Right forelimb (tissue), 1 donor: ENCODE measurements at regions not wholly inside any gene's neighbourhood (a gene's known extent, or its start where the extent isn't known, plus 50 kb on each side); places are given as distances from the start of the nearest gene placed in this dataset.
"Not testable (repeated sequence)": the region's sequence is repeated elsewhere in the genome, so short reads cannot be mapped to it uniquely, and the experiment has no call there.

ENCODE experiments used
- DNase-seq: peaks from one replicate; pipeline ENCODE4 v3.0.0-alpha.2; 2018

DNA sequence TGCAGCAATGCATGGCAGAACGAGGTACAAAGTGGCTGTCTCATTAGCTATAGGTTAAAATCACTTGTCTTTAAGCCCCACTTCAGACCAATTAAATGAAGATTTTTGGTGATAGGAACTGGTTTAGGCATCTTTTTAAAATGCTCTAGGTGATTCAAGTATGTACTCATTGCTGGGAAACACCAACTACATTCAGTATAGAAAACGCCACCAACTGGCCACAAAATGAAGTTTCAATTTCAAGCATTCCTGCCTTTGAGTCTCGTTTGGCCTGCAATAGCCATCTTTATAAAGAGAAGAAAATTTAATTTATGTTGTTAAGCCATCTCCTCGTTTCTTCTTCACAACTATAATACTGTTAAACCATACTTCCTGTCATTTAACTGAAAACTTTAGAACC lies 587.9 kb downstream of the GBE1 start:
- no peak for DNase-seq

DNA sequence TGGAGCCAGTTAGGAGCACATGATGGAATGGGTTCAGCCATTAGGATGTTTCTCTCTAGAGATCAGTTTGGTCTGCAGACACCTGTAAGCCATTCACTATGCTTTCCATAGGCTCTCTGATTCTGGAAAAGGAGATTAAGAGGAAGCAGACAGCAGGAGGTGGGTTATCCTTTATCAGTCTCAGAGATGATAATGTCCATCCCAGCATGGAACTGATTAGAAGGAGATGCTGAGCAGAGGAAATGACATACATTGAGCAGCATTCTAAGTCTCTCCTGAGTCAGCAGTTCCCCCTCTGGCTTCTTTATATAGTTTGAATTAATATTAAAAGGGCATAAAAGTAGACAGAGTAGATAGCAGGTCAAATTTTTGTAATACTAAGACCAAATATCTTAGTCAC lies 591.1 kb downstream of the GBE1 start:
- DNase-seq, result no peak

DNA sequence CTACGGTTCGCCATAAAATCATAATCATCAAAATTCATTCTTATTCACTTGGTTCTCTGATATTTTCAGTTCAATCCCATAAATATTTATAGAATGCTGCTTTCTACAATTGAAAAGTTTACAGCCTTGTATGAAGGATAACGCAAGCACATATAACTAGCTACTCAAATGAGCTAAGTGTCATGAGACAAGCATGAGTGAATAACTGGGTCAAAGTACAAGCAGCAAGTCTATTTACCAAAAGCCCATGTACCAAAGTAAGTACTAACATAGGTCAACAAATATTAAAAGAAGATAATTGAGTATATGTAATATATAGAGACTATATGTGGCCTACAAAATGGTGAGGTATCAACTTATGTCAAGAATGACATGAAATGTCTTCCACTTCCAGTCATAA lies 596.6 kb downstream of the GBE1 start:
- no peak for DNase-seq

DNA sequence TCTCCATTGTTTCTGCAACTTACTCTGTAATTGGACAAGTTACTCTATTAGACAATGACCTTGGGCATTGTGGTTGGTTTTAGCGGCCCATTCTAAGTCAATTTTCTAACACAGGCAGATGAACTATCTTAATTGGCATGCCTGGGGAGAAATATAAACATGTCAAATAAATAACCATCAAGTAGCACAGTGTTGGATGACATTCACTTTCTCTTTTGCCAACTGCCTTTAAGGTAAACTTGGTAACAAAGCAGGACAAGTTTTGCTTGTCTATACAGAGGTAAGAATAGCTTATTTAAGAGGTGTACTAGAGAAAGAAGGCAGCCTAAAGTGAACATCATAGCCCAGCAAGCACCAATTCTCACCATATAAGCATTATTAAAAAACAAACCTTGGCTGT lies 599.6 kb downstream of the GBE1 start:
- no peak for DNase-seq

DNA sequence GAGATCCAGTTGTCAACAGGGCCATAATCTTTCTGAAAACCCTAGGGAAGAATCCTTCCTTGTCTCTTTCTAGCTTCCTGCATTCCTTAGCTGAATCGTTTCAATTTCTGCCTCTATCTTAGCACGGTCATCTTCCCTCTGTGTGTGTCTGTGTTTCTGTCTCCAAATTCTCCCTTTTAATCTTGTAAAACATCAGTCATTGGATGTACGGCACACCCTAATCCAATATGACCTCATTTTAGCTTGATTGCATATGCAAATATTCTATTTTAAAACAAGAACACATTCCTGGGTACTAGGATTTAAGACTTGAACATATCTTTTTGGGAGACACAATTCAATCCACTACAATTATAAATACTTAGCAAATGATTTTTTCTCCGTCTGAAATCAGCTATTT lies 600.3 kb downstream of the GBE1 start:
- no peak for DNase-seq

DNA sequence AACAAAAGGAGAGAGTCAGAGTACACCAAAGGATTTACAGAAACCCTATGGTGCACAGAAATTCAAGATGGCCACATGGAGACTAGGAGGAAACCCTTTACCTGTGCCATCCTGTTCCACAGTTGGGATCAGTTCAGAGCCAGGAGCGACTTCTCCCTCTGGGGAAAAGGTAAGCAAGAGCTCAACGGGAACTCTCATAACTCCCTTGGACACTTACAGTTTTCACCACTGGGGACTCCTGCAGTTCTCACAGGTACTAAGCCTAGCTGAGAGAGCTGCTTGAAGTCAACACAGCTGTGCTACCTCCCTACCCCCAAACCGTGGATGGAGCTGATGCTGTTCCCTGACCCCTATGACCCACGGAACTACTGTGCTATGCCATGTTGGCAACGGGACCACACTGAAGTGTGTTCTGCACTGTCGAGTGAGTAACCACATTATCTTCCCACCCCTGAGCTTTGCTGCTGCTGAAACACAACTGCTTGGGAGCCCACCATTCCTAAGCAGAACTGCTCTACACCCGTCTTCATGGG lies 606.8 kb downstream of the GBE1 start:
- DNase-seq, result no peak

DNA sequence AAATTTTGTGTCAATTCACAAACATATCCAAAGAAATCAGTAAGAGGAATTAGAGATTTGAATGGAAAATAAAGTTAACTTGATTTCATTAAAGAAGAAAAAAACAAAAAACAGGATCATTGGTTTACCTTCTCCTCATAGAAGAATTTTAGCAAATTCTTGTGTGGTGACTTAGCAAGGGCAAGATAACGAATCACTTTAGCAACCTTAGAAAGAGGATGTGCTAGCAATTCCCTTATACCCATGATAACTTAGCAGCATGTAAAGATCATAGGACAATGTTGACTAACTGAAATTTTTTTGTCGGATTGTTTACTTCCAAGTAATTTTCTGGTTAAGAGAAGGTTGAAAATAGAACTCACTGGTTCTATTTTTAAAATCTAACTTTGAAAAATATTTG lies 609.3 kb downstream of the GBE1 start:
- no peak for DNase-seq

DNA sequence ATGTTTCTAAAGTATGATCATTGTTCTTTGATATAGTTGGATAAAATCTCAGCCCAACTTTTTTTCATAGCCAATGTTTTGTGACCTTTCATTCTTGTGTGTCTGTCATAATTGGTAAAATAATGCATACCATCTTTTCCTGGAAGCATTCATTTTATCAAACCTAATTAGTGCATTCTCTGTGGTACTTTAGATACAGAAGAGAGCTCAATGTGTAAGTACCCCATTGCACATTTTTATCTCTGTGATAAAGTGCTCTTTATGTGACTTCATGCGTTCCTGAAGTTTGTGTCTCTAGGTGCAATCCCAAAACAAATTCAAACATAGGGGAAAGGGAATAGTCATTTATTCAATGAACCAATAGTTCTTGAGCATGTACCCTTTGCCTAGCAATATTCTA lies 628.5 kb downstream of the GBE1 start:
- no peak for DNase-seq

DNA sequence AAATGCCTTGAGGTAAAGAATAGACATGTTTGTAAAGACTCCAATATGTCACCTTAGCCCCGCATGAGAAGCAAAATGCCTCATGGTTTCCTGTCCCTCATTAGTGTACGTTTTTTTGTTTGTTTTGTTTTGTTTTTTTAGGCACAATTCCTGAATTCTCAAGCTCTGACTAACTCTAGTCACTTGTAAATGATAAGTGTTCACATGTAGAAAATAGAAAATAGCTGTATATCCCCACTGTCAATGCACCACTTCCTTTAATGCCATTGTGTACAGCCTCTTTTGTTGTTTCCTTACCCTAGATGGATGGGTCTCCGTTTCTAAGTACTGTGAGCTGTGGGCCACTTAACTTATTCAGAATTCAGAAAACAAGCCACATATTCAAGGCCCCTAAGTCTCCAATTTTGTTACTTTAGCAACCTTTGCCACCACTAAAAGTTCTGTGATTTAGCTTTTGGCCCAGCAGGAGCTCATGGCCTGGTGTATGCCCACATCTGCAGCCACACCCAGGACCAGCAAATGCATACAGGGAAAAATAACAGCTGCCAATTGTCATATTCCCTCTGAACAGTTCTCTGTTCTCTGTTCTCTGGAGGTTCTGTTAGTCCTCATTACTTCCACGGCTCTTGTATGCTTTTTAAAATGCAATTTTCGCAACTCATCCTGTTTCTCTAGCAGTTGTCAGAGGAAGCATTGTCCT lies 655.5 kb downstream of the GBE1 start:
- no peak for DNase-seq

DNA sequence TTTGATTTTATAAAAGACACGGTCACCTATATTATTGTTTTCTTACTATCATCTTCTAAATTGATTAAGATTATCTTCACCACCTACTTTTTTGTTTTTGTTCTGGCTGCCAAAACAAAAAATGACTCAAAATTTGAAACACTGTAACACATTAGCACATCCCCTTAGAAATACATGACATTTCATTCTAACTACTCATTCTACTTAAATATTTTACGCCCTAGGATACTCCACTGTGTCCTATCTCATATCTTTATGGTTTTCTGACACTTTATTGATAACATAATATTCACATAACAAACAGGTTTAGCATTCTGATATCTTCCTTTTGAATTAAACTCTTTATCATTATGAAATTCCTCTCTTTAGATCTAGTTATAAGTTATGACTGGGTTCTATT lies 656.2 kb downstream of the GBE1 start:
- DNase-seq, result no peak

DNA sequence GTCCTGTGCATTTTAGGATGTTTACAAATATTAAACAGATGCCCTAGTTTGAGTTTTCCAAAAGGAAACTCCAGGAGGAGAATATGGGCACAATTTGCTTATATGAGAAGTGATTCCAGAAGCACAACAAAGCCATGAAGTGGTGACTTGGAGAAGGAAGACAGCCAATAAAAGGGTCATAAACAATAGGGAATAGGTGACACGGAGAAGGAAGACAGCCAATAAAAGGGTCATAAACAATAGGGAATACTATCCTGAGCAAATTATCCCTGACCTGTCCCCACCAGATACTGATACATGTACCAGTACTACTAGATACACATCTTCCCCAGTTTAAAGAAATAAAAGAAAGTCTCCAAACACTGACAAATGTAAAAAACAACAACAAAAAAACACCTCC lies 663.6 kb downstream of the GBE1 start:
- no peak for DNase-seq

DNA sequence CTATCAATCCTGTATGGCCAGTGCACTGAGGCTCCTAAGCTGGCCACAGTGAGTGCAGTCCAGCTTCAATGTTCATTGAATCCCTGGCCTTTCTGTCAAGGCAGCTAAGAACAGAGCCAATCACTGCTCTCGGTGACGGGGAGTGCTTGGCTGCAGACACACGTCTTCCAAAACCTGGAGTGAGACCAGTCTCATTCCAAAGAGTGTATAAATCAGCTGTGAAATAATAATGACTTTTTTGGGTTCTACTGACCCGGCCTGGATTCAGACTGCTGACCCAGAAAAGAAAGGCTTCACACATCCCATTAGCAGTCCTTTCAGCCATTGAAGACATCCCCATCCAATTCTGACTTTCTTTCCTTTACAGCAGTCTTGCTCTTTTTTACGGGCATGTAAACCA lies 665.5 kb downstream of the GBE1 start:
- DNase-seq, result no peak

DNA sequence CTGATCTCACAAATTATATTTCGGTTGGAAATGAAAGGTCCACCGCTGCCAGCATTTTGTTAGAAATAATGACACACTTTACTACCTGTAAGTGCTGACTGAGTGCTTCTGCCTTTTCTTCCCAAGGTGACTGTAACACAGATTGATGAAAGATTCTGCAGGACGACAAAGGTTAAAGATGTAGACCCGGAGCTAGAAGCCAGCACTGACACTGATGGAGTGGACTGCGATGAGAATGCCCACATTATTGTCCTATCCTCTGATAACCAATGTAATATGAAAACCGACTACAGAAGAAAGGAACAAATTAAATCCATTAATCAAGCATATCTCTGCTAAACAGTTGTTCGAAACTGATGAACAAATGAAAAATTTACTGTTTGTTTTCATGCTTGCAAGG lies 666.5 kb downstream of the GBE1 start:
- DNase-seq, result no peak

DNA sequence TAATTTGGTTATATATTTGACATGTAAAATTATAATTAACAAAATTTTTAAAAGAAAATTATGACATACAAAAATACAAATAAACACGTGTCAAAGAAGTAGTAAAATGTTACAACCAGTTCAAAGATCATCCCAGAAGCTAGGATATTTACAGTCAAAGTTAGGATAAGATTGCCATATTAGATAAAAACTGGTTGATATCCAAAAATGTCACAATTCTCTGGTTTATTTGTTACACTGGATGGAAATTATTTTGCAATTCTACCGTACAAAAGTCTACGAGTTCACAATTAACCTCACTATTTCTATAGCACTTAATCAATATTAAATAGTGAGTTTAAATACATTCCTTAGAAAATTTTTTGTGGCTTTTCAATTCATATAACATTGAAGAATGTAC lies 673.8 kb downstream of the GBE1 start:
- no peak for DNase-seq

DNA sequence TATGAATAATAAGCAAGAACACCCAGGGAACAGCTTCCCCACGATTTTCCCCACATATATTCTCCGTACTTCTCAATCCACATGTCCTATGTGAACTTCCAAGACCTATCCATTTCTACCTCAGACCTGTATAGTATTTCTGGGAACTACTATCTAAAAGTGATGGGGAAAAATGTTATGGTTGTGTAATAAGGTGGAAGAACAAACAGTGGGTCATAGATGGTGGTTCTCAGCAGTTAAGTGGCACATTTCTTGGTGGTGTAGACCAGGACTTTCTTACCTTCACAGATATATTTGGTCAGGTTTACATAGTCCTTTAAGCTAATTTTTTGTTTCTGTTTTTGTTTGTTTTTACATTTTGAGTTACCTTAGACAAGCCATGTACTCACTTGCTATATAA lies 675.1 kb downstream of the GBE1 start:
- no peak for DNase-seq

DNA sequence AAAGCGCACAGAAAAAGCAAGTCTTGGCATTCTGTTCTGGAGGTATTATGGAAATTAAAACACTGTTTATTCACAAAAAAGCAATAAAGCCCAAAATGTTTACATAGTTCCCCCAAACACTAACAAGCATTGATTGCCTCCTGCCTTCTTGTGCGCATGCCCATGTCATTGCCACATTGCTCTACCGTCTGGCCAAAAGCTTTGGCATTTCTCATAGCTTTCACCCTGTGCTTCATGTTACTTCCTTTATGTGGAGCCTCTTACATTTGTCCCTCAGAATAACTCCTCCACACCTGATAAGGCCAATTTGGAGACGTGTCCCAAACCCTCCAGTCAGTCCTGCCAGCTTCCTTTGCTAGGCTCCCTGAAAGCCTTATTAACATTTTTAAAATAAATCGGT lies 680.8 kb downstream of the GBE1 start:
- DNase-seq, result no peak

DNA sequence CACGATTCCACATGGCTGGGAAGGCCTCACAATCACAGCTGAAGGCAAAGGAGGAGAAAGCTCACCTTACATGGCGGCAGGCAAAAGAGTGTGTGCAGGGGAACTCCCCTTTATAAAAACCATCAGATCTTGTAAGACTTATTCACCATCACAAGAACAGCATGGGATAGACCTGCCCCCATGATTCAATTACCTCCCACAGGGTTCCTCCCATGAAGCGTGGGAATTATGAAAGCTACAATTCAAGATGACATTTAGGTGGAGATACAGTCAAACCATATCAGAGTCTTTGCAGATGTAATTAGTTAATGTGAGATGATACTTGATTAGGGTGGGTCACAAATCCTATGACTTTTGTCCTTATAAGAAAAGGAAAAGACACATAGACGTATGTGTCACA lies 688.9 kb downstream of the GBE1 start:
- DNase-seq, result no peak

DNA sequence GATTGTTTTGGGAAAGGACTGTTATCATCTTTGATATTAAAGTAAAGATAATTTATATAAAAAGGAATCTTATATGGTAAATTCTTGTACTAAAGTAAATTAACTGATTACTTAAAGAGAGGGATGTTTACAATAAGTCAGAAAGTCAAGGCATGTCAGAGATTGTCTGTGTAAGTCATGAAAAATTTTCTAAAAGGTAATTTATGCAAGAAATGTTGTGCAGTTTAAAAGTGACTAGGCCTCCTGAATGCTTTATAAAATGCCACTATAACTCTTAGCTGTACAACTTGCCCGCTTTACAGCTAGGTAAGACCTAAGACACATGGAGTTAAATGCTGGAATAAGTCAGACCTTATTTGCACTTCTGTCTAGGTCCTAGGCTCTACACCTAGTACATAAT lies 692.9 kb downstream of the GBE1 start:
- DNase-seq, result no peak

DNA sequence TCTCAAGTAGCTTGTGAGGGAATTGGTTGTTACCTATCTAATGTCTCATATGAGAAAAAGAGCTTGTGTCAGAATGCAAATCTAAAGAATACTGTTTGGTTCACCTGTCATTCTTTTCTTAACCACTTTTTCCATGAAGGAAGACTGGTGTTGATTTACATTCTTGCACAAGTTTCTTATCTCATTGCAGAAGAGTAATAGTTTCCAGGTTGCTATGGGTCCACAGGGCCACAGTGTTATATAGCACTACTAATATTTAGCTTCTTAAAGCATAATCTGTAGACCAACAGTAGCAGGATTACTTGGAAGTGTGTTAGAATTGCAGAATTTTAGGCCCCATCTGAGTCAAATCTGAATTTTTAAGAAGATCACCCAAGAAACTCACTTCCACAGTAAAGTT lies 697.5 kb downstream of the GBE1 start:
- DNase-seq, result no peak

DNA sequence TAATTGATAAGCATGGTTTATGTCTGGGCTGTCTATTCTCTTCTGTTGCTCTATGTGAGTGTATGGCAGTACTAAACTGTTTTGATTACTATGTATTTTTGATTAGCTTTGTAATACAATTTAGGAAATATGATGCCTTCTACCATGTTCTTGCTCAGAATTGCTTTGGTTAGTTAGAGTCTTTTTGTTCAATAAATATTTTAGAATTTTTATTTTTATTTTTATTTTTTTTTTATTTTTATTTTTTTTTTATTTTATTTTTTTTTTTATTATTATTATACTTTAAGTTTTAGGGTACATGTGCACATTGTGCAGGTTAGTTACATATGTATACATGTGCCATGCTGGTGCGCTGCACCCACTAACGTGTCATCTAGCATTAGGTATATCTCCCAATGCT lies 710.3 kb downstream of the GBE1 start:
- not testable (repeated sequence) for DNase-seq

DNA sequence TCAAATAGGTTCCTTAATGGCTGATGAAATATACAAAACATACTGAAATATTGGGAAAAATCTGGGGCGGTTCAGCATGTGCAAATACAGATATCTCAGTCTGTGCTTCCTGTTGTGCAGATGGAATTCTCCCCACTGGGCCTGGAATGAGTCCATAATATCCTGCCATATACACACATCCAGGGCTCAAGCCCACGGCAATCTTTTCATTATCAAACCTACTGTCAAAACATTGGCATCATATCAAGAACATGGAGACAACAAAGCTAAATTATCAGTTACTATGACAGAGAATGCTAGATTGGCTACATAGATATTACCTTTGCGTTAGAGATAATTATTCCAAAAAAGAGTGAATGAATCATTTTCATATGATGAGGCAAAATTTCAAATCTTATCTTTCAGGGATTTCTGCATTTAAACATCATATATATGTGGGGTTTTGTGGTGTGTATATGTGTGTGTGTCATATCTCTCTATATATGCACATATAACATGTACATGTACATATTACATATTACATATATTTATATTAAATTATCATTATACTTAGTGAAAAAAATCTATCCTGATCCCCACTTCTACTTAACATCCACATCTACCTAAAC lies 713.3 kb downstream of the GBE1 start:
- no peak for DNase-seq

DNA sequence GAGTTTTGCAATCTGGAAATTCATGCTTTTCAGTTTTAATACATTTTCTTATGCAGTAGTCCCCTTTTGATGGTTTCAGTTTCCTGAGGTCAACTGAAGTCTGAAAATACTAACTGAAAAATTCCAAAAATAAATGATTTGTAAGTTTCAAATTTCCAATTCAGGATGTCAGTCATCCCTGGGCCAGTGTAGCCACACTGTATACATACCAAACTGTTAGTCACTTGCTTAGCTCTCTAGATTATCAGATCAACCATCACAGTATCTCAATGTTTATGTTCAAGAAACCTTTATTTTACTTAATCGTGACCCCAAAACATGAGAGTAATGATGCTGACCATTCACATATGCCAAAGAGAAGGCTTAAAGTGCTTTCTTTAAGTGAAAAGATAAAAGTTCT lies 715.5 kb downstream of the GBE1 start:
- DNase-seq, result no peak

DNA sequence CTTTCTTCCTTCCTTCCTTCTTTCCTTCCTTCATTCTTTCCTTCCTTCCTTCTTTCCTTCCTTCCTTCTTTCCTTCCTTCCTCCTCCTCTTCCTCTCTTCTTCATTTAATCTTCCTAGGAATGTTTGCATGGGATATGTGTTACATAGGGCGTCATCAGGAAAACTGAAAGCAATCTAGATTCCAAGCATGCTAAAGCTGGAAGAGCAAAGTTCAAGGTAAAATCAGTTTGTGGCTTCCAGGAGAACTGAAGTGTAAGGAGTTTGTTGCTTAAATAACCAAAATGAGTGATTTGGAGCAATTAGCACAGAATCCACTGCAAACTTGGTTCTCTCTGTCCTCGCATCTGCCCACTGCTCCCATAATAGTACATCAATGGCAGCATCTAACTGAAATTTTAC lies 716.2 kb downstream of the GBE1 start:
- DNase-seq, result no peak

DNA sequence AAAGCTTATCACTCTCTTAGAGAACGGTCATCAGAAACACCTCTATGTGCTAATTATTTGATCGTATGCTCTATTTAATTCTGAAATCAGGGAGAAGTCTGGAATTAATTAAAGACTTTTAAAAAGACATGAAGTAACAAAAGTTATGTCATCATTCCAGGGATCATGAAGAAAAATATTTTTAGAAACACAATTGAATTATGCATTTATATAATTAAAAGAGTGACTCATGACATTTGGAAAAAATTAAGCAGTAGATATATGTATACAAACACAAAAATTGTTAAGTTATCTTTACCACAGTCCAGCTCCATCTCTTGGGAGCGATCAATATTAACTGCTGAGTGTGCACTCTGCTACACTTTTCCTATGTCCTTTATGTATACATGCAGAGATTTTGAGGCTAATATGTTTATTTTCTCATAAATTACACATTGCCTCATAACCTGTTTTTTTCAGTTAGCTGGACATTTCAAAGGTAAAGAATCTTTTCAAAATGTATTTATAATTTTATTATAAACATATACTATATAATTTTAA lies 717.7 kb downstream of the GBE1 start:
- DNase-seq, result no peak

DNA sequence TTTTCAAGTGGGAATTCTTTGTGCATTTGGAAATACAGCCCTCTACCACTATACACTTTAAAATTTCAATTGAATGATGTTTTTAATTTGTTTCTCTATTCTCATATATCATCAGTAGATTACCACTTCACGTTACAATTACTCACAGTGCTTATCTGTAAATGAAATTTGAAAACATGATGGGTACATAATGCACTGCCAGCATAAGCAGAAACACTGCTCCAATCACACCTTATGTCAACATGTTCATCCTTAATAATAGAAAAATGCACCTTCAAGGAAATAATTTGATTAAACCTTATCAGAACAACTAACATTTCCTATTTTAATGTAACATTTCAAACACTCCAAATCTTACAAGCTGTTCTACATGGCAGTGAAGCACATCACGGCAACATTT lies 718.4 kb downstream of the GBE1 start:
- DNase-seq, result no peak
